Vagina (tissue), 2 donors: ENCODE measurements at regions not wholly inside any gene's neighbourhood (a gene's known extent, or its start where the extent isn't known, plus 50 kb on each side); places are given as distances from the start of the nearest gene placed in this dataset.

ENCODE experiments used
- DNase-seq, 2 donors: peaks; one replicate each; pipeline ENCODE4 v3.0.0-alpha.2; 2017; ENCODE audit errors: extremely low spot score in 2 of 2
- H3K27ac ChIP-seq: fragments of 200-600 bp; sonication (generic); one replicate; pipeline ENCODE4 v1.5.1; 2019
- H3K27me3 ChIP-seq: fragments of 200-600 bp; sonication (generic); one replicate; pipeline ENCODE4 v1.5.1; 2019
- H3K36me3 ChIP-seq, 2 donors: fragments of 200-600 bp; sonication (generic); one replicate each; pipeline ENCODE4 v1.5.1; 2017 to 2019
- H3K4me1 ChIP-seq: fragments of 200-600 bp; sonication (generic); one replicate; pipeline ENCODE4 v1.5.1; 2019
- H3K4me3 ChIP-seq, 2 donors: fragments of 200-600 bp; sonication (generic); 1 replicate in 1 of 2; 2 replicates in 1 of 2; pipeline ENCODE4 v1.5.1; 2016 to 2019
- H3K9me3 ChIP-seq: fragments of 200-600 bp; sonication (generic); one replicate; pipeline ENCODE4 v1.5.1; 2019
- POLR2A ChIP-seq, 2 donors: fragments of 450-650 bp; IDR thresholded peaks; one replicate each; pipeline ENCODE4 v1.6.1; 2017; ENCODE audit warnings: antibody characterized with exemption in 2 of 2, mild to moderate bottlenecking in 2 of 2, moderate library complexity in 2 of 2
- POLR2AphosphoS5 ChIP-seq, 2 donors: sonication (generic); formaldehyde crosslinking; IDR thresholded peaks; one replicate each; pipeline ENCODE4 v1.9.0; 2017; ENCODE audit warnings: antibody characterized with exemption in 2 of 2, mild to moderate bottlenecking in 2 of 2, low read depth in 1 of 2; ENCODE audit not compliant: insufficient read depth in 1 of 2
- intact Hi-C: fragments of 100-400 bp; cut with DNase I; formaldehyde crosslinking; loops from one replicate; pipeline ENCODE4 v1.15.1; 2023
- TF ChIP-seq, protein P1 (sequence below), 3 experiments: fragments of 450-650 bp in 2 of 3; fragments of 200-600 bp in 1 of 3; sonication (generic) in 1 of 3; IDR thresholded peaks; one replicate each; pipeline ENCODE4 v1.5.1; 2017 to 2019; ENCODE audit warnings: antibody characterized with exemption in 3 of 3, mild to moderate bottlenecking in 2 of 3, moderate library complexity in 2 of 3

DNA sequence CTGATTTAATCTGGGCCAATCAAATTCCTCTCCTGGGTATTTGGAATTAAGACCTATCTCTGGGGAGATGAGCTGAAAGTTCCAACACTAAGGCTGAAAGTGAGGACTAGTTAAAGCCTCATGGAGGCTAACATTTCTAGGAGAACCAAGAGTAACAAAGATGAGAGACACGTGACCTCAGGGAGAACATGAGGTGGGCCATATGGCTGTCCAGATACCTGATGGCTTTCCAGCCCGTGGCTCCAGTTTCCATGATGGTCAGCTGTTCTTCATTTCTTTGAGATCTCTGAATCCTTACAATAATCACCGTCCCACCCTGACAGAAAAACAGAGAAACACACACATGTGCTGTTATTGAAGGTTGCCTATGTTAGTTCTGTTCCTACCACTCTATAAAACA, 66.1 kb downstream of the LEPR start:
- no peaks in the 10 kb centered on the region for H3K27me3 ChIP-seq
- H3K9me3 ChIP-seq: no peaks in the 10 kb centered on the region
- intact Hi-C loops: no loop called here
- H3K36me3 ChIP-seq: no peaks in the 10 kb centered on the region
- no peak overlapping the region for H3K27ac ChIP-seq
- H3K4me1 ChIP-seq: no peaks in the 10 kb centered on the region
- no peak for TF ChIP-seq POLR2AphosphoS5 (IDR thresholded peaks at IDR 0.05; ENCODE audit: insufficient read depth in 1 of 2, low read depth in 1 of 2)
- no peak for TF ChIP-seq POLR2A (IDR thresholded peaks at IDR 0.05)
- TF ChIP-seq, protein P1, sequence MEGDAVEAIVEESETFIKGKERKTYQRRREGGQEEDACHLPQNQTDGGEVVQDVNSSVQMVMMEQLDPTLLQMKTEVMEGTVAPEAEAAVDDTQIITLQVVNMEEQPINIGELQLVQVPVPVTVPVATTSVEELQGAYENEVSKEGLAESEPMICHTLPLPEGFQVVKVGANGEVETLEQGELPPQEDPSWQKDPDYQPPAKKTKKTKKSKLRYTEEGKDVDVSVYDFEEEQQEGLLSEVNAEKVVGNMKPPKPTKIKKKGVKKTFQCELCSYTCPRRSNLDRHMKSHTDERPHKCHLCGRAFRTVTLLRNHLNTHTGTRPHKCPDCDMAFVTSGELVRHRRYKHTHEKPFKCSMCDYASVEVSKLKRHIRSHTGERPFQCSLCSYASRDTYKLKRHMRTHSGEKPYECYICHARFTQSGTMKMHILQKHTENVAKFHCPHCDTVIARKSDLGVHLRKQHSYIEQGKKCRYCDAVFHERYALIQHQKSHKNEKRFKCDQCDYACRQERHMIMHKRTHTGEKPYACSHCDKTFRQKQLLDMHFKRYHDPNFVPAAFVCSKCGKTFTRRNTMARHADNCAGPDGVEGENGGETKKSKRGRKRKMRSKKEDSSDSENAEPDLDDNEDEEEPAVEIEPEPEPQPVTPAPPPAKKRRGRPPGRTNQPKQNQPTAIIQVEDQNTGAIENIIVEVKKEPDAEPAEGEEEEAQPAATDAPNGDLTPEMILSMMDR (IDR thresholded peaks at IDR 0.05): no peak
- no peak overlapping the region for H3K4me3 ChIP-seq
- DNase-seq: no peak

DNA sequence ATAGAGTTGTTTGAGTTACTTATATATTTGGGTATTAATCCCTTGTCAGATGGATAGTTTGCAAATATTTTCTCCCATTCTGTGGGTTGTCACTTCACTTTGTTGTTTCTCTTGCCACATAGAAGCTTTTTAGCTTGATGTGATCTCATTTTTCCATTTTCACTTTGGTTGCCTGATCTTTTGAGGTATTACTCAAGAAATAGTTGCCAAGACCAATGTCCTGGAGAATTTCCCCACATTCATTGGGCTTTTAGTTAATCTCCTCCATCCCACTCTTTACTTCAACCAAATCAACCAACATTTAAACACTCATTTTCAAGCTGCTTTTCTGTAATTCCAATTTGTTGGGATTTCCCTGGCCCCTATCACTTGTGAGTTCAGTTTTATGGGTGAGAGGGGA, 69.0 kb downstream of the LEPR start:
- TF ChIP-seq, protein P1 (IDR thresholded peaks at IDR 0.05): no peak
- TF ChIP-seq POLR2A (IDR thresholded peaks at IDR 0.05): no peak
- TF ChIP-seq POLR2AphosphoS5 (IDR thresholded peaks at IDR 0.05; ENCODE audit: insufficient read depth in 1 of 2, low read depth in 1 of 2): no peak

DNA sequence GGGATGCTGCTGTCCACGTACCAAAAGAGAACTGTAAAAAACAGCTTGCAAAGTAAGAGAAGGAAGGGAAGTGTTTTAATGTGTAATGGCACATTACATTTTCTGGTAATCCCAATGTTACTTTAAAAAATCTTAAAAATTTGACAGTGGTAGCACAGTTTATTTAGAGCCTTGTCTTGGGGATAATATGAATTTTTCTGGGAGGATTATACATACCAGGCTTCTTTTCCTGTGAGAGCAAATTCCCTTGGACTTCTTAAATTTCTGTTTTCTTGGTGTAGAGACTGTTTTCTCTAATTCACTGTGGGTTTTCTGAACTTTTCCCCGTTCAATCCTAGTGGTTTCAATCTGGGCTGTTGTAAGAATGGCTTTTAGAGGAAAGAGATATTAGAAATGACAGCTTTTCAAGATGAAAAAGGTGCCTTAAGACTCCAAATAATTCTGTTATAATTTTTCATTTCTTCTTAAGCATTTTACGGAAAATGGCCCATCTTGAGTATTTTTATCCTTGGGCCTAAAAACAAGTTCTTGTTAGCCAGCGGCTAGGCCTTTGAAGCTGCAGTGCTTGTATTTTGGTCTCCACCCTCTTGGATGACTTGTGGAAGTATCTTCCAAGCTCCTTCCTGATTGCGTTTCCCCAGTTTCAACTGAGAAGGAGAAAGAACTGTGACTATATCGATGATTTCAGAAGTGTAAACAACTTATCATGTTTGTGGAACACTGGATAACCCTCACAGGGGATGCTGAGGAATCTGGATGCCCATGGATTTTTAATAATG, 70.0 kb downstream of the LEPR start:
- Histone ChIP-seq H3K9me3 (no peaks in the 10 kb centered on the region), H3K4me3 (no peak overlapping the region), H3K36me3 (no peaks in the 10 kb centered on the region), H3K27me3 (no peaks in the 10 kb centered on the region), H3K27ac (no peak overlapping the region), H3K4me1 (no peaks in the 10 kb centered on the region)
- TF ChIP-seq POLR2AphosphoS5 (IDR thresholded peaks at IDR 0.05; ENCODE audit: insufficient read depth in 1 of 2, low read depth in 1 of 2): no peak
- TF ChIP-seq POLR2A (IDR thresholded peaks at IDR 0.05): no peak
- TF ChIP-seq, protein P1 (IDR thresholded peaks at IDR 0.05): no peak
- intact Hi-C loops: no loop called here
- DNase-seq: no peak

More for the DNA sequence above, 69.0 kb downstream of the LEPR start:
- Histone ChIP-seq H3K27me3 (no peaks in the 10 kb centered on the region), H3K4me1 (no peaks in the 10 kb centered on the region), H3K4me3 (no peak overlapping the region), H3K9me3 (no peaks in the 10 kb centered on the region), H3K36me3 (no peaks in the 10 kb centered on the region), H3K27ac (no peak overlapping the region)
- intact Hi-C loops: no loop called here
- DNase-seq: no peak

DNA sequence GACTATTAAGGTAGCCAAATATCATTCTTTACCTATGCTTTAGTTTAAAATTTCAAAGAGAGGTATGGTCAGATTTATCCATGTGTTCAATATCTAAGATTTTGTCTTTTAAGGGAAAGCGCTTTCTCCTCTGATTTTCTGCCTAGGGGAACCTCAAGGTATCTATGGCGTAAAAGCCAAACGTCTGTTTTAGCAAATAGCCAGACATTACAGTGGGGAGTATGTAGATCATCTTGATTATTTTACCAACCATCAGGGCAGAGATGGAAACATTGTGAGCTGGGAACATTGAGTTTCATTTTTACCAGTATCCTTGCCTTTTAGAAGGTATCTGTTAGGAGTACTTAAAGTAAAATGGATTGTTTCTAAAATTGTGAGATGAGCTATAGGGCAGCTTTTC, 71.0 kb downstream of the LEPR start:
- Histone ChIP-seq H3K4me3 (no peak overlapping the region), H3K27ac (no peak overlapping the region), H3K27me3 (no peaks in the 10 kb centered on the region), H3K9me3 (no peaks in the 10 kb centered on the region), H3K4me1 (no peaks in the 10 kb centered on the region), H3K36me3 (no peaks in the 10 kb centered on the region)
- no peak for TF ChIP-seq POLR2A (IDR thresholded peaks at IDR 0.05)
- TF ChIP-seq, protein P1 (IDR thresholded peaks at IDR 0.05): no peak
- TF ChIP-seq POLR2AphosphoS5 (IDR thresholded peaks at IDR 0.05; ENCODE audit: insufficient read depth in 1 of 2, low read depth in 1 of 2): no peak
- DNase-seq: no peak
- intact Hi-C loops: no loop called here

DNA sequence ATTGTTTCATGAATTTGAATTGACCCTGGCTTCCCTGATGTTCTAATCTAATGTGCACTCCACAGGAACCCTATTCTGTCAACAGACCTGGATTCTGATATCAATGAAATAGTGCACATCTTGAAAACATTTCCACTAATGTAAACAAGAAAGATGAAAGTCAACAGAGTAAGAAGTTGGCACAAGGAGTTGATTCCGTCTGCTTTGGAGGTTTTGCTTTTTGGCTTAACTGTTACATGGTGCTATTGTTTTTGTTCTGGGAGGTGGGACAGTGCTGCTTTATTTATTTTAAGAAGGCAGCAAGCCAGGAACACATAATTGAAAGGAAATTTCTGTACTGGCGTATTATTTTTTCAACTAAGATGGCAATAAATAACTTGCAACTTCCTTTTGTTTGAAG, 73.3 kb downstream of the LEPR start:
- Histone ChIP-seq H3K36me3 (no peaks in the 10 kb centered on the region), H3K4me1 (no peaks in the 10 kb centered on the region), H3K27me3 (no peaks in the 10 kb centered on the region), H3K27ac (no peak overlapping the region), H3K4me3 (no peak overlapping the region), H3K9me3 (no peaks in the 10 kb centered on the region)
- TF ChIP-seq, protein P1 (IDR thresholded peaks at IDR 0.05): no peak
- TF ChIP-seq POLR2AphosphoS5 (IDR thresholded peaks at IDR 0.05; ENCODE audit: insufficient read depth in 1 of 2, low read depth in 1 of 2): peak in 1 of 2 donors; percentile 65
- no peak for DNase-seq
- intact Hi-C loops: no loop called here
